Osteoblast (primary cell): ENCODE measurements at regions not wholly inside any gene's neighbourhood (a gene's known extent, or its start where the extent isn't known, plus 50 kb on each side); places are given as distances from the start of the nearest gene placed in this dataset.

Experiments used
- DNase-seq: peaks from one replicate; pipeline ENCODE4 v3.0.0; 2011; ENCODE audit warnings: low spot score, mixed read lengths; ENCODE audit not compliant: insufficient read length; ENCODE audit errors: missing footprints
- H2AFZ ChIP-seq: 2 replicates; pipeline ENCODE4 v1.6.0; 2011; ENCODE audit warnings: mild to moderate bottlenecking, low read length
- H3K27ac ChIP-seq: 2 replicates; pipeline ENCODE4 v1.5.1; 2011; ENCODE audit warnings: mild to moderate bottlenecking, low read depth, low read length, moderate library complexity
- H3K27me3 ChIP-seq: 2 replicates; pipeline ENCODE4 v1.6.0; 2012; ENCODE audit warnings: mild to moderate bottlenecking, control low read depth, inconsistent platforms, low read length, moderate library complexity; ENCODE audit not compliant: insufficient read depth
- H3K36me3 ChIP-seq: 2 replicates; pipeline ENCODE4 v1.5.1; 2011; ENCODE audit warnings: mild to moderate bottlenecking, low read length, control low read depth, moderate library complexity; ENCODE audit not compliant: insufficient read depth
- H3K4me1 ChIP-seq: 2 replicates; pipeline ENCODE4 v1.5.1; 2011; ENCODE audit warnings: mild to moderate bottlenecking, low read length, control low read depth, moderate library complexity; ENCODE audit not compliant: insufficient read depth
- H3K4me2 ChIP-seq: 2 replicates; pipeline ENCODE4 v1.6.0; 2011; ENCODE audit warnings: mild to moderate bottlenecking, low read length; ENCODE audit not compliant: insufficient read depth
- H3K4me3 ChIP-seq: fragments of 200-600 bp; sonication (generic); 3 replicates; pipeline ENCODE4 v1.5.1; 2012; ENCODE audit warnings: mild to moderate bottlenecking, low read length, inconsistent platforms; ENCODE audit not compliant: insufficient read depth
- H3K79me2 ChIP-seq: 2 replicates; pipeline ENCODE4 v1.6.0; 2012; ENCODE audit warnings: mild to moderate bottlenecking, low read length, control low read depth, inconsistent platforms; ENCODE audit not compliant: insufficient read depth
- H3K9me3 ChIP-seq: 2 replicates; pipeline ENCODE4 v1.5.1; 2011; ENCODE audit warnings: low read depth, low read length, control low read depth
- H4K20me1 ChIP-seq: 2 replicates; pipeline ENCODE4 v1.6.0; 2012; ENCODE audit warnings: mild to moderate bottlenecking, low read length, control low read depth; ENCODE audit not compliant: insufficient read depth
- TF ChIP-seq, protein P1 (sequence below): IDR thresholded peaks from 2 replicates; pipeline ENCODE4 v1.5.1; 2011; ENCODE audit warnings: mild to moderate bottlenecking, low read depth, low read length, moderate library complexity; ENCODE audit errors: extremely low read depth

DNA sequence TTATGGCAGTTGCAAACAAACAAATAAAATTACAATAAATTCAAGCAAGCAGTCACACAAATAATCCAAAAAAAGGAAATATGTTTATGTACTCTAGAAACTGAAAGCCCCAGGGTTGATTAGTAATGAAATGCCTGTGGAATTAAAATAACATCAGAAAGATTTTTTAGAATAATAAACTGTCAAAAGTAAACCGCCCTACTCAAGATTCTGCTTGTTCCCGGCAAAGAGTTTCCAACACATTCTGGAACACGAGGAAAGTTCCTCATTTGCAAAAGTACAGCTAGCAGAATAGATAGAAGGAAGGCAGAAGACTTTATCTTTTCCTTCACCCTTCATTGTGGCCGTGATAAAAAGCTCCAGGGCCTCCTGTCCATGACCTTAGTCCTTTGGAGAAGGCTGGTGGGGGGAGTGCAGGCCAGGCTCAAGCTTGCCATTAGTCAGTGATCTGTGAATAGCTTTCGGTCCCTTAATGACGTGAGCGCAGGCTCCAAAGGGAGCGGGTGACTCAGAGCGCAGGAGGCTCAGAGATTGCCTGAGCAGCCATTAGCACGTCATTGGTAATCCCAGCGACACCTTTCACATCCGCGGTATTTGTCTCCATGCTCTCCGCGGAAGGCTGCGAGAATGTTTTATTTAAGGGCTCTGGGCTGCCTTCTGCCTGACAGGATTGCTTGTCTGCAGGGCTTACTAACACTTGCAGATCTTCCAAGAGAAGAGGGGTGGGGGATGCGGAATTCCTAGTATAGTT lies 458.3 kb downstream of the METTL15 start:
- Histone ChIP-seq H3K4me3 (peak overlapping the region; percentile 45), H3K27ac (peak overlapping the region; percentile 91), H3K9me3 (no peaks in the 10 kb centered on the region), H3K4me2 (peak overlapping the region; percentile 72), H3K4me1 (peaks cover 20% of the 10 kb centered on the region), H3K79me2 (no peaks in the 10 kb centered on the region), H3K36me3 (no peaks in the 10 kb centered on the region), H3K27me3 (no peaks in the 10 kb centered on the region), H4K20me1 (no peaks in the 10 kb centered on the region), H2AFZ (peak overlapping the region; percentile 75)
- TF ChIP-seq, protein P1, sequence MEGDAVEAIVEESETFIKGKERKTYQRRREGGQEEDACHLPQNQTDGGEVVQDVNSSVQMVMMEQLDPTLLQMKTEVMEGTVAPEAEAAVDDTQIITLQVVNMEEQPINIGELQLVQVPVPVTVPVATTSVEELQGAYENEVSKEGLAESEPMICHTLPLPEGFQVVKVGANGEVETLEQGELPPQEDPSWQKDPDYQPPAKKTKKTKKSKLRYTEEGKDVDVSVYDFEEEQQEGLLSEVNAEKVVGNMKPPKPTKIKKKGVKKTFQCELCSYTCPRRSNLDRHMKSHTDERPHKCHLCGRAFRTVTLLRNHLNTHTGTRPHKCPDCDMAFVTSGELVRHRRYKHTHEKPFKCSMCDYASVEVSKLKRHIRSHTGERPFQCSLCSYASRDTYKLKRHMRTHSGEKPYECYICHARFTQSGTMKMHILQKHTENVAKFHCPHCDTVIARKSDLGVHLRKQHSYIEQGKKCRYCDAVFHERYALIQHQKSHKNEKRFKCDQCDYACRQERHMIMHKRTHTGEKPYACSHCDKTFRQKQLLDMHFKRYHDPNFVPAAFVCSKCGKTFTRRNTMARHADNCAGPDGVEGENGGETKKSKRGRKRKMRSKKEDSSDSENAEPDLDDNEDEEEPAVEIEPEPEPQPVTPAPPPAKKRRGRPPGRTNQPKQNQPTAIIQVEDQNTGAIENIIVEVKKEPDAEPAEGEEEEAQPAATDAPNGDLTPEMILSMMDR, result no peak
- peak; percentile 77 for DNase-seq

DNA sequence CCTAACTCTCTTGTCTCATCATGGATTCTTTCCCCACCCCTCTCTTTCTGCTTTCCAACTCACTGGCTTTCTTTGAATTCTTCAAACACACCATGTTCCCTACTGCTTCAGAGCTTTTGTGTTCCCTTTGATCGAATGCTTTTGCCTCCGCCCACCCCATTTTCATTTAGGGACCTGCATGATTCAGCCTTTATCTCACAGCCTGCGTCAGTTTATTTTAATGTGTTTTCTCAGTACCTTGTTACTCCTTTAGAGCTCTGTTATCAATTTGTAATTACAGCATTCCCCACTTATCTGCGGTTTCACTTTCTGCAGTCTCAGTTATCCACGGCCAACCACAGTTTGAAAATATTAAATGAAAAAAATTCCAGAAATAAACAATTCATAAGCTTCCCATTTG lies 451.3 kb downstream of the METTL15 start:
- Histone ChIP-seq H4K20me1 (no peaks in the 10 kb centered on the region), H3K79me2 (no peaks in the 10 kb centered on the region), H3K4me2 (peak overlapping the region; percentile 47), H2AFZ (no peak overlapping the region), H3K4me3 (no peak overlapping the region), H3K36me3 (no peaks in the 10 kb centered on the region), H3K27ac (no peak overlapping the region), H3K4me1 (peaks cover 3% of the 10 kb centered on the region), H3K9me3 (no peaks in the 10 kb centered on the region), H3K27me3 (no peaks in the 10 kb centered on the region)
- TF ChIP-seq, protein P1, result no peak
- DNase-seq, result no peak

GRCh38 chr11:28547321-28547741 lies 439.1 kb downstream of the METTL15 start:
- Histone ChIP-seq H3K9me3 (no peaks in the 10 kb centered on the region), H3K27ac (no peak overlapping the region), H3K4me1 (no peaks in the 10 kb centered on the region), H3K27me3 (no peaks in the 10 kb centered on the region), H3K79me2 (no peaks in the 10 kb centered on the region), H3K4me2 (no peak overlapping the region), H3K36me3 (no peaks in the 10 kb centered on the region), H3K4me3 (no peak overlapping the region), H2AFZ (no peak overlapping the region), H4K20me1 (no peaks in the 10 kb centered on the region)
- DNase-seq, result no peak
- TF ChIP-seq, protein P1, result no peak

DNA sequence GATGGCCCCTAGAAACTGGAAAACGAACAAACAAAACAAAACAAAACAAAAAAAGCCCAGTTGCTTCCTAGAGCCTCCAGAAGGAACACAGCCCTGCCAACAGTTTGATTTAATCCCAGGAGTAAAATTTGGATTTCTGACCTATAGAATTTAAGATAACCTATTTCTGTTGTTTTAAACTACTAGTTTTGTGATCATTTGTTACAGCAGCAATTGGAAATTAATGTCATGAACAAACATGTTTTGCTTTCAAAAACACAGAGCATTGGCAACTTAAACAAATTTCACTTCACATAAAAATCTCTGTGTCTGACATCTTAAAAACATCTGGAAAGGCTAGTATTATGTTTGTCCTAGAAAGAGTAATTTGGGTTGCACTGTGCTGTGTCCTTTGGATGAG lies 437.3 kb downstream of the METTL15 start:
- H4K20me1 ChIP-seq, result no peaks in the 10 kb centered on the region
- no peaks in the 10 kb centered on the region for H3K79me2 ChIP-seq
- H3K4me1 ChIP-seq, result no peaks in the 10 kb centered on the region
- no peak for DNase-seq
- H3K4me3 ChIP-seq, result no peak overlapping the region
- no peak overlapping the region for H3K27ac ChIP-seq
- TF ChIP-seq, protein P1, result no peak
- no peaks in the 10 kb centered on the region for H3K27me3 ChIP-seq
- H3K9me3 ChIP-seq, result no peaks in the 10 kb centered on the region
- H3K36me3 ChIP-seq, result no peaks in the 10 kb centered on the region
- H2AFZ ChIP-seq, result no peak overlapping the region
- no peak overlapping the region for H3K4me2 ChIP-seq
